A673 (cell line): ENCODE measurements at regions not wholly inside any gene's neighbourhood (a gene's known extent, or its start where the extent isn't known, plus 50 kb on each side); places are given as distances from the start of the nearest gene placed in this dataset.

ENCODE experiments used
- EZH2 ChIP-seq: fragments of 200-600 bp; sonication (generic); IDR thresholded peaks from 2 replicates; pipeline ENCODE4 v1.6.1; 2017; ENCODE audit warnings: borderline replicate concordance, low read depth, mild to moderate bottlenecking, mixed read lengths, antibody characterized with exemption, low read length; ENCODE audit not compliant: poor library complexity, severe bottlenecking
- TF ChIP-seq, protein P1 (sequence below): fragments of 300-800, 200-600 bp; sonication (generic); conservative IDR thresholded peaks from 2 replicates; pipeline ENCODE4 v1.5.1; 2017; ENCODE audit warnings: low read depth, mild to moderate bottlenecking, antibody characterized with exemption, low read length, moderate library complexity, mixed read lengths

DNA sequence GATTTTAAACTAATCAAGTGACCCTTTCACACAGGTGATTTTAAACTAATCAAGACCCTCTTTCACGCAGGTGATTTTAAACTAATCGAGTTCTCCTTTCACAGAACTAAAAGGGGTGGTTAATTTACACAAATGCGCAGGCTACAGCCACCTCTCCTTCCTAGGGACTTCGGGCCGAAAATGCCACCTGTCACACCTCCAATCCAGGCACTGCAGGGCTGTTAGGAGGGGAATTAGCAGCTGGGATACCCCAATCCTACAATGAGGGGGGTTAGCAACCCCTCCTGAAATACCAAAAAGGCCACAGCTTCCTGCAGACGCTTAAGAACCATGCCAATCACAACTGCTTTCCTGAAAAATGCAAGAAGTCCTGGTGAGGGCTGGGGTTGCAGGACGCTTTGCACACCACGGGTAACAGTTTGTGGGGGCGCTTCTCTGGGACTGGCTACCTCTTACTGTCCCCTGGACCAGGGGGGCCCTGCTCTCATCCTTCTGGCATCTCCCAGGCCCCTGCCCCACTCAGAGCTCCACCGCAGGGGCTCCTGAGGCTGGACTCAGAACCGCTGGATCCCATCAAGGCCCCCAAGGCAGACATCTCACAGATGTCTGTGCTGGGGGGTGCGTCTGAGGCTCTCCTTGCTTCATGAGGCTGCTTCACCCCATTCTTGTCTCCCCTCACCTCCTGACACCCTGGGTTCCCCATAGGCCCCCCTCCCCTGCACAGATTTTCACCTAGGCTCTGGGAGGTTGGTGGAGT is 145.9 kb downstream of the OR4M2 start:
- TF ChIP-seq, protein P1, sequence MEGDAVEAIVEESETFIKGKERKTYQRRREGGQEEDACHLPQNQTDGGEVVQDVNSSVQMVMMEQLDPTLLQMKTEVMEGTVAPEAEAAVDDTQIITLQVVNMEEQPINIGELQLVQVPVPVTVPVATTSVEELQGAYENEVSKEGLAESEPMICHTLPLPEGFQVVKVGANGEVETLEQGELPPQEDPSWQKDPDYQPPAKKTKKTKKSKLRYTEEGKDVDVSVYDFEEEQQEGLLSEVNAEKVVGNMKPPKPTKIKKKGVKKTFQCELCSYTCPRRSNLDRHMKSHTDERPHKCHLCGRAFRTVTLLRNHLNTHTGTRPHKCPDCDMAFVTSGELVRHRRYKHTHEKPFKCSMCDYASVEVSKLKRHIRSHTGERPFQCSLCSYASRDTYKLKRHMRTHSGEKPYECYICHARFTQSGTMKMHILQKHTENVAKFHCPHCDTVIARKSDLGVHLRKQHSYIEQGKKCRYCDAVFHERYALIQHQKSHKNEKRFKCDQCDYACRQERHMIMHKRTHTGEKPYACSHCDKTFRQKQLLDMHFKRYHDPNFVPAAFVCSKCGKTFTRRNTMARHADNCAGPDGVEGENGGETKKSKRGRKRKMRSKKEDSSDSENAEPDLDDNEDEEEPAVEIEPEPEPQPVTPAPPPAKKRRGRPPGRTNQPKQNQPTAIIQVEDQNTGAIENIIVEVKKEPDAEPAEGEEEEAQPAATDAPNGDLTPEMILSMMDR = no peak
- TF ChIP-seq EZH2 = no peak
